SKM-1 treated with dmso at 0.1 percent for 144 hours (cell line): ENCODE measurements at regions not wholly inside any gene's neighbourhood (a gene's known extent, or its start where the extent isn't known, plus 50 kb on each side); places are given as distances from the start of the nearest gene placed in this dataset.

Source experiments
- DNase-seq: peaks from one replicate; lab custom pipeline; 2025; ENCODE audit not compliant: unreplicated experiment; lab: John Stamatoyannopoulos, UW

DNA sequence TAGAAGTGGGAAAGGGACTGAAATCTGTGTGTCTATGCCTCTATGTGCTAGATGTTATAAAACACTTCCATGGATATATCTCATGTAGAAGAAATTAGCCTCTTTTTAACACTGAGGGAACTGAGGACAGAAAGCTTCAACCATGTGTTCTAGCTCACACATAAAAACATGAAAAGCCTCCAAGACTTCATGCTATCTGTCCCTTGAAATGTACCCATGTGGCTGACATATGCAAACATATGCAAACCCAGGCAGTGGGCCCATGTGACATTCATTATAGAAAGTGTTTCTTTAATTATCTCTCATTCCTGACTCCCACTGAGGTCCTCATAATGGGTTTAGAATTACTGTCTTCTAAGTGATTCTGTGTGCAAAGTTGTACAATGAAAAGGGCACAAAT is 134.7 kb upstream of the MAF start:
- no peak for DNase-seq

DNA sequence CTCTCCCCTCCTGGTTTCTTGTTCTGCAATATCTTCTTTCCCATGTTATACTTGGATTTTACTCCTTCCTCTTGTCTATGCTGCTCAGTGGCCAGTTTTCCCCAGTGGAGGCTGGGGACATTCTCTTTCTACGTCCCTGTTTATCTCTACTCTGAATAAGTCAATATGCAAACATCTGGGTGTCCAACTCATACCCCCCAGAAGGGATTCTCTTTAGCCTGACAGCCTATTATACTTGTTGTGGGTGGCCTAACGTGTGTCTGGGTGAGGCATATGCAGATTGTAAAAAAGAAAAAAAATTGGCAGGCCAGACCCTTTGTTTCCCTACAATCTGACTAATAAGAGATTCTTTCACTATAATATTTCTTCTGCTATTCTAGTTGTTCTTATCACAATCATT is 134.2 kb upstream of the MAF start:
- DNase-seq: no peak

DNA sequence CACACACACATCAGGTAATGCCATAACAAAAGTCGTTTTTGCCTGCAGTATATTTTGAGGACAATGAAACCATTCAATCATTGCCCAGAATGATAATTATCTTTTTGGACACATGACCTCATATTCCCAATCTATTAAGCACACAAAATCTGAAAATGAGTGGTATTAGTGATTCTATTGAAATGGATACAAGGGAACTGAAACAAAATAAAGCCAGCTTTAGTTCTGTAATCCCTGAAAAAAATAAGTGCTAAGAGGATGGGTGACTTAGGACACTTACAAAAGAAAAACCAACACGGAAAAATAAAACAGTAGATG is 128.3 kb upstream of the MAF start:
- DNase-seq: no peak

DNA sequence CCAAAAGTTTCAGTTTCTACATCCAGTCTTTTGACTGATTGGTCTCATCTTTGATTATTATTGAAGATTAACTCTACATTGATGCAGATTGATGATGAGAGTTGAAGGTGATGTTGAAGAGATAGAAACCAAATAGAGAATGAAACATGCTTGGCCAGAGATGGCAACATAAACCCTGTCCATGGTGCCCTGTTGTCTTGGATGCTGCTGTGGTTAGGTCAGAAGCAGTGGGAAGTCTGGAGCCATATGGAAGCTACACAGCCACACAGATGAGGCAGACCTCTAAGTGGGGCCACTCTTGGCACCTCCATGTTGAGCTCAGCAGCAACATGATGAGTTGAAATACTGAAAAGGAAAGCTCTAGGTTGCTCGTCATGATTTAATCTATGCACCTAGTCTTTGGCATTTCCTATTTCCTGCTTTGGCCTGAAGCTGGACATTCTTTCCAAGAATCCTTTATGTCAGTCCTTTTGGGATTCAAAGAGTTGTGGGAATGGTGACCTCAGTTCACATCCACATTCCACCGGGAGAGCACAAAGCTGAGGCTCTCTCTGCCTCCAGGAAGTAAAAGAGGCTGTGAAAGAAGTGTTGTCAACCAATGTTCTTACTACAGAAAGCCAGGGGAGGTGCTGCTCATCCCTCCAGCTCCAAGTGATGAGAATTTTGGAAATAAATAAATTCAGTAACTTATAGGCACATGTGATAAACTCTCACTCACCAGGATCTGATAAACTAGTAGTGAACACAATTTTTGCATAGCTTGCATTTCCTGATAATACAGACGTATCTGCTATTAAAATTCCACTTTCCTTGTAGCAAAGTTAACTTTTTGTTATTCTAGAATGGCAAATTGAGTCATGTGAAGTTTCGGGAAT is 127.7 kb upstream of the MAF start:
- DNase-seq: no peak

DNA sequence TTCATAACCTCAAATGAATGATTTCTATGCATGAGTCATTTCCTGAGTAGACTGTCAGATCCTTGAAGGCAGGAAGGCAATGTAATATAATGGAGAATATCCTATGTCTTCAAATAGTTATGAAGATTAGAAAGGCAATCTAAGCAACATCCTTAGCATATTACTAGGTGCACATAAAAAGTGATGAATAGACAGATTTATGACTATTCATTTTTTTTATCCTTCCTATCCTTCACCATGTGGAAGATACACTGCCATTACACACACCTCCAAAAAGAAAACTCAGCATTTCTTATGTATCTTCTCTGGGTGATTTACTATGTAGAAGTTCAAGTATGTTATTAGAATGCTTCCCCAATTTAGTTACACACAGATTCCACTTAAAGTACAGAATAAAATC is 126.4 kb upstream of the MAF start:
- no peak for DNase-seq

DNA sequence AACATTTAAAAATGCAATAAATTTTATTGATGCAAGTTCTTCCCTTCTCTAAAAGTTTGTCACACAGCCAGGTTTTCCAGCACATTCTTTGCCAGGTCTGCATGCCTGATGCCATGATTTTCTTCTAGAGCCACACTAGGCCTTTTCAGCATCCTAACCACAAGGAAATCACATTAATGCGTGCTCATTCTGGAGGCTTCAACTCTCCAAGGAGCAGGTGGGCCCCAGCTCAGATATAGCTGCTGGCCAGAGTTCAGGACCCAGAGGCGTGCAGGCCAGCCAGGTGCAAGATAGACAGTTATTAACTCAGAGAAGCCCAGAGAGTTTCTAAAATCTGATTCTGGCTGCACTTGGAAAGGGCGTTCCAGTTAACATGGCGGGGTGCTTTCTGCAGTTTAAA is 124.5 kb upstream of the MAF start:
- no peak for DNase-seq

DNA sequence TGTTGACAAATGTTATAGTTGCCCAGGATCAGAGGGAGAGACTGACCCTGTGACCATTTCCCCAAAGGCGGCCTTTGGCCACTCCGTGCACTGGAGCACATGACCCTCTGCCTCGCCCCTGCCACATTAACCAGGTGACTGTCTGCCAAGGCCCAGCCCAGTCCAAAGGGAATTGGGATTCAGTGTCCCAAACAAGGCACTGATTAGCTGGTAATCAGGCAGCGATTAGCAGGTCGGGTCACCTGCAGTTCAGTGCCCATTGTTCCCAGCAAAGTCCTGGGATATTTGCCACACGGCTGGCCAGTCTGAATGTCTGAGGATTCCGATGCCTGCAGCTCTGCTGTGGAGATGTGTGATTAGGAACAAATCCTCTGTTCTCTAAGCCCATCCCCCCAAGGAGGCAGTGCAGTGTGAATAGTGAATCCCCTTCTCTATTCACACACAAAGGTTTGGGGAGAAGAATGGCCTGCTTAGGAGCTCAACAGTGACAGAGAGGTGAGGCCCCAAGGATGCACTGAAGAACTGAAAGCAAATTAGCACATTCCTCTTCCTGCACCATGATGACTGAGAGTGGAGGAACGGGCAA is 123.1 kb upstream of the MAF start:
- no peak for DNase-seq

DNA sequence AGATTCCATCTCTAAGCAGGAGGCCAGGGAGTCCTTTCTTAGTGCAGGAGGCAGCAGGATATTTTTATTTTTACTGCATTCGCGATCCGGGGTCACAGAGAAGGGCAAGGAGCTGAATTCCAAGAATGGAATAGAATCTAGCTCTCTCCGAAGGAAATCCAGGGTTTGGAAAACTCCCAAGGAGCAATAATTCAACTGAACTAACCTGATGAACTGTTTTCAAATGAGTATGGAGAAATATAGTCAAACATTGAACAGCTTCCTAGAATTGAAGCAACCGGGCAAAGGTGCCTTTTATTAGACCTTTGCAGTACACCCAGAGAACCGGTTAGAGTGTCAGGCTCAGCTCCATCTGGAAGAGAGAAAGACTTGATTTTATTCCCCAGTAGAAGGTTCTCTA is 120.7 kb upstream of the MAF start:
- DNase-seq: no peak

DNA sequence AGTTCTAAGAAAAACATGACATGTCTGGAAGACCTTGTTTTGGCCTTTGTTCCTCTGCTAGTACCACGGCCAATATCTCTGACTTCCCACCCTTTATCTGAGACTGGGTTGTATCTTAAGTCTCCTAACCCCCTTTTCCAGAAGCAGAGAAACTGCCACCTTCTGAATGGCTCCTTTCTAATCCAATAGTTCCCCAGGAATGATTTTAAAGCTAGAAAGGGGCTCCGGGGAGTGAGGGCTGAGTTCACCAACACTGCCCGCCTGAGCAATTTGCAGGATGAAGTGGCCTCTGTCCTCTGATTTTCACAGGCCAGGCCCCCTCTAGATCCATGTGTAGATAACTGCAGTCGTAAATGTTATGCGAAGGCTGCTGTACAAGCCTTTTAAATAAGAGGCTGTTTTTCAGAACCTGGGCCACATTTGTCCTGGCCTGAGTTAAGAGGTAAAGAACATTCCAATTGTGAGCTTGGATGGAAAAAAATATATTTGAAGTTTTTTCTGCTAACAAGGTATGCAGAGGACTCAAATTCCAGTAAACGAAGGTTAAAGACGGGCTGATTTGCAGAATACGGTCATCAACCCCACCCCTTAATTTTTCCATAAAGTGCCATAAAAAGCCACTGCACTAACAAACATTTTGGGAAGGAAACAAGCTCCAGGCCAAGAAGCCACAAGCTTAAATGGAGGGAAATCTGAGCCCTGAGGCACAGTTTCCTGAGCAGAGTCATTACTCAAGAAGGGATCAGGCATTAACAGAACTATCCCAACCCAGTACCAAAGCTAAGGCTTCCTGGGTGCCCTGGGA is 117.0 kb upstream of the MAF start:
- DNase-seq: no peak

DNA sequence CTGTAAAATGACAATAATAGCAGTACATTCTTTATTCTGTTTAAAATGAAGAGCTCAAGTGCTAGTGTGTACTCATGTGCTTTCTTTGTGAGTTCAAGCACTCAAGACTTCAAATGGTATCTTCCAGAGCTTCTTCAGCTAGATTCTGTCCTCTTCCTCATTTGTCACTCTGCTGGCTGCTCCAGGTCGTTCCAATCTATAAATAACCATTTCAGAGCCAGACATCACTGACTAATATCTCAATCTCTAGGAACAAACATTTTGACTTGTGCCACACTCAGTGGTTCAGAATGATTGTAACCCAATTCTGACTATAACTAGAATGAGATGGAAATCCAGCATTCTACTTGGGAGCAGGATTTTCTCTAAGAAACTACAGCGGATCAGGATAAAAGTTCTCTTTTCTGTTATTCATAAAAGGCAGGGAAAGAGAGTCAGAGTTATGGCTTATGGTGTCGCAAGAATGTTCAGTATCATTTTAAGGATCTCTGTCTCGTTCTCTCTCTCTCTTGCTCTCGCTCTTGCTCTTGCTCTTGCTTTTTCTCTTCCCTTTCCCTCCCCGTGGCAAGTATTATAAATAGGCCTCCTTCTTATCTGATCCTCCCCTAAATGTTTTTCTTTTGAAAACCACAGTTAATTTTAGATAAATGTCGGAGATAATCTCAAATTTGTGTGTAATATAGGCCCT is 116.3 kb upstream of the MAF start:
- no peak for DNase-seq

DNA sequence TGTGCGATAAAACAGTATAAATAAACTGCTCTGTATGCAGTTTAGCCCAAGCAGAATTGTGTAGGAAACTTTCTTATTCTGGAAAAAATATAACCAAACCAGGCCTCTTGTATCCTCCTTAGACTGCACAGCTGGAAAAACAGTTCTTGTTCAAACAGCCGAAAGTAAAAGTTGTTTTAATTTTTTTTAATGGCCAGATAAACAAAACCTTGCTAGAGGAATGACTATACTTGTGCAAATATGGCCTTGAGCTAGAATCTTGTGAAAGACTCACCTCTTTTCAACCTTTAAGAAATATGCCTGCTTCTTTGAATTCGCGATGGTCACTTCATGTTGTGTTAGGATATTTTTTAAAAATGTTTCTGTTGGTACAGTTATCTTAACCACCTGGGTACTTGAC is 114.5 kb upstream of the MAF start:
- DNase-seq: no peak

DNA sequence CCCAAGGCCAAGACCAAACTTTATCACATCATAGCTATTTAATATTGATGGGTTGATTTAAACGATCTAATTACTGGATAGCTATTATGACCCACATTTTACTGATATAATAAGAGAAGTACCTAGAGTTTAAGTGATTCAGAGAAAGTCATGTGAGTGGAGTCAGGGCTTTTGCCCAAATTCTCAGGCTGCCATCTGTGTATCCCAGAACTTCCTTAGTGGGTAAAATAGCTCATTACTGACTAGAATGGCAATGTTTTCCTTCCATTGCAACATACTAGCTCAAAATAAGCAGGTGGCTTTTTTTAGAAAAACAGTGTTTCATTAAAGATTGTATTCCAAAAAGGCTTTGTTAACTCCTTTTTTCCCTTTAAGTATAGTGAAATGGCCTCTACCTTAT is 113.9 kb upstream of the MAF start:
- no peak for DNase-seq

DNA sequence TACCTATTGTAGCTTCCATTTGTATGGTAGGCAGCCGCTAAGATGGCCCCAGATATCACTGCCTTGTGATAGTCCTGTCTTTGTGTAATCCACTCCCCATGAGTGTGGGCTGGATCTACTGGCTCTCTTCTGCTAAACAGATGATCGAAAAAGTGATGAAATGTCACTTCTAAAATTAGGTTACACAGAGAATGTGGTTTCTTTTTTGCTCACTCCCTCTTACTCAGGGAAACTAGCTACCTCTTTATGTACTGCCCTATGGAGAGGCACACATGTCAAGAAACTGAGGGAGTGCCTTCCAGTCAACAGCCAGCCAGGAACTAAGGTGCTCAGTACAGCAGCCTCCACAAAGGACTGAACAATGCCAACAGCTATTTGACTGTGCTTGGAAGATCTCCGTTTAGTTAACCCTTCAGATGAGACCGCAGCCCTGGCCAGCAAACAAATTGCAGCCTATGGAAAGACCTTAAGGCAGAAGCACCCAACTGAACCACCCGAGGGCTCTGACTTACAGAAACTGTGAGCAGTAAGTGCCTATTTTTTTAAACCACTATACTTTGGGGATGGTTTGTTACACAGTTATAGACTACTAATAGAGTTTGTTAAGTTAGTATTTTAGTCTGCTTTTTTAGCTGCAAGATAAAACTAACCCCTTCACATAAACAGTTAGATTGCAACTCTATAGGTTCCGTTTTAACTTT is 113.2 kb upstream of the MAF start:
- no peak for DNase-seq

DNA sequence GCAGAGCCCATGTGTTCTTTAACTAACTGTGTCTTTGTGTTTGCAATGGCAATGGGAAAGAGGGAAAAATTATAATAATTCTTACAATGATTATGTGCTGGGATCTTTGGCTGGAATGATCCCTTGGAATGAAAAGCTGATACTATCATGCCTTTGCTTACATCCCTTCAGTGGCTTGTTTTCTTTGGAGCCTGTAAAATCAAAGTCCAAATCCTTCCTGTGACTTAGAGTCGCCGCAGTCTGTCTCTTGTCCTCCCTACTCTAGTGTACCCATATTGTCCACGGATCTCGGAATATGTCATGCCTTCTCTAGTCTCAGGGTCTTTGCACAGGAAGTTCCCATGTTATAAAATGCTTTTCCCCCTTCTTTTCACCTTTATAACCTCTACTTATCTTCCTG is 111.7 kb upstream of the MAF start:
- no peak for DNase-seq

DNA sequence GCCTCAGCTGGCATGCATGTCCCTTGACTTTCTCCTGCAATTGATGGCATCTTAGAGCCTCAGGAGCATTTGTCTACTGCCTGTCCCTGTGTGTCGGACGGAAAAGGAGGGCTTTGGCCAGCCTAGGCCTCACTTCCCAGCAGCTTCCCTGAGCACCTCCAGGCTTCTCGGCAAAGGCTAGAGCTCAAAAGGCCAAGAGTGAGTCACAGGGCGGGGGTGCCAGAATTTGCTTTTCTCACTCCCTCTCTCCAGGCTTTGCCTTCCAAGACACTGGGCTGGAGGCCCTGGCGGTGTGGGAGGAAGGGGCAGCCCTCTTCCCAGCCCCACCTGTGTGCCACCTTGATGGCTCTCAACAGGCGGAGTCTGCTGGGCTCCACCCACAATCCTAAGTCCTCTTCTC is 107.3 kb upstream of the MAF start:
- DNase-seq: no peak

DNA sequence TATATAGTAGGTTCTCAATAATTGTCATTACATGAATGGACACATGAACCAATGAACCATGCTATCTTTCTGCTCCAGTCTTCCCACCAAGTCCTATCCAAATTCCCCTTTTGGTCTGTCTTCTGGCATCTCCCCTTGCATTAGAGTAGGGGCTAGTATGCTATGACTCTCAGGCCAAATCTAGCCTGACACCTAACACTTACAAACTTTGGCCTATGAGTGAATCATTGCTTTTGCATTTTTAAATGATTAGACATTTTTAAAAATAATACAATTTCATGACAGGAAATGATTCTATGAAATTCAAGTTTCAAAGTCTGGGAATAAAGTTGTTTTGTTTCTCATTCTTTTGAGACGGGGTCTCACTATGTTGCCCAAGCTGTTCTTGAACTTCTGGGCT is 102.5 kb upstream of the MAF start:
- DNase-seq: no peak

DNA sequence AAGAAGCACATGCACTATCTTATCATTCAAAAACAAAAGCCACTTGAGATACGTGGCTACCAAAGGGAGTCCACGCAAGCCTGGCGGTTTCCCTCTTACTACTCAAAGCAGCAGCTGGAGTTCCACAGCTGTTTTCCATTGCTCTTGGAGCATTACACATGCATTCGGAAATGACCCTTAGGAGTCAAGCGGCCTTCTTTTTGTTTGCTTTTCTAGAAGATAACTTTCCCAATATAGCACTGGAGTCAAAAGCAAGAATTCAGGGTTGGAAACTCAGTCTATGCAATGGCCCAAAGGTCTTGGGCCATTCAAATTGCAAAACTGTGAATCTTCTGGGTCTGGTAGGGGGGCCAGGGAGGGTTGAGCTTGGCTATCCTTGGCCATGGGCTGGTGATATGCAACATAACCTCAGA is 97.8 kb upstream of the MAF start:
- no peak for DNase-seq

DNA sequence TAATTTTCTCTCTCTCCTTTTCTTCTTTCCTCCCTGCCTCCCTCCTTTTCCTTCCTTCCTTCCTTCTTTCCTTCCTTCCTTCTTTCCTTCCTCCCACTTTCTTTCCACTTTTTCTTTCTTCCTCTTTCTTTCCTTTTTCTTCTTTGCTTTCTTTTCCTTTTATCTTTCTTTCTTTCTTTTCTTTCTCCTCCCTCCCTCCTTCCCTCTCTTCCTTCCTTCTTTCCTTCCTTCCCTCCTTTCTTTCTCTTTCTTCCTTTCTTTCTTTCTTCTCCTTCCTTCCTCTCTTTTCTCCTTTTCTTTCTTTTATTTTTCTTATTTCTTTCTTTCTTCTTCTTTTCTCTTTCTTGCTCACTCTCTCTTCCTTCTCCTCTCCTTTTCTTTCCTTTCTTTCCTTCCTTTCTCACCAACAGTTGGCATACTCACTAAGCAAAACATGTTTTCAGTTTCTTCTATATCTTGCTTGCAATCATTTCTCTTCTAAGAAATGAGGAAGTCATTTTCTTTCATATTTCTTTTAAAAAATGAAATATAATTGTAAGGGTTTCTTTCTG is 97.1 kb upstream of the MAF start:
- DNase-seq: no peak

DNA sequence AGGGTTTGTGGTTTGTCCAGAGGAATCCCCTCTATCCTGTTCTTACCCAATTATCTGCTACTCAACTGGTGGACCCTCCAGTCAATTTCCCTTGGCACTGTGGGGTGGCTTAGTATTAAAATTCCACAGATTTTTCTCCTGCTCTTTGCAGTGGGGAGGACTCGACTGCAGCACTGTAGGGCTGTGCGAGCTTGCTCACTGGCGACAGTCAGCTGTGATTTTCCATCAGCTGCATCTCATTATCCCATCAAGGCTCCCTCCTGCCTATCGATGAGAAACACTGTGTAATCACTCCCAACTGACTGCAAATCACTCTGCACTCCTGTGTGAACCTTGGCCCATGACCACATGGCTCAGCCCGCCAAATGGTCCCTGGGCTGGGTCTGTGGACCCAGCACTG is 90.5 kb upstream of the MAF start:
- DNase-seq: no peak

DNA sequence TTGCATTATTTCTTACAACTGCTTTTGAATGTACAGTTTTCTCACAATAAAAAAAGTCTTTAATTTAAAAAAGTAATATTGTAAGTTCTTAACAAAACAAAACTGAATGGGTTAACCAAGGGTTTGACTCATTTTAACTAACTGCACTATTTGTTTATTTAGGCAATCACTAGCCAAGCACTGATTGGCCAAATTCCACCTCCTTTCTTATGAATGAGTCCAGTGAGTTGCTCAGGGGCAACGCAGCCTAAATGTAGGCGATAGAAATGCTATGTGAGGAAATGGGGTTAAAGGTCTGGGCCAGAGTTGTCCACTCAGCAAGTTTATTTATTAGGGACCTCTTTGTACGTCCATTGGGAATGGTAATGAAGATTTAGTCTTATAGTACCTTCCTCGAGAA is 89.6 kb upstream of the MAF start:
- DNase-seq: no peak
